OCI-LY1 (cell line): ENCODE measurements at regions not wholly inside any gene's neighbourhood (a gene's known extent, or its start where the extent isn't known, plus 50 kb on each side); places are given as distances from the start of the nearest gene placed in this dataset.

Experiments
- H2AFZ ChIP-seq: fragments of 200-600 bp; sonication (generic), shearing (Covaris generic); 2 replicates; pipeline ENCODE4 v1.6.0; 2014; ENCODE audit warnings: antibody characterized with exemption, mild to moderate bottlenecking, low read length
- H3F3A ChIP-seq: fragments of 200-600 bp; sonication (generic), shearing (Covaris generic); 2 replicates; pipeline ENCODE4 v1.6.0; 2014; ENCODE audit warnings: mild to moderate bottlenecking, antibody characterized with exemption, low read length, moderate library complexity; ENCODE audit not compliant: insufficient read depth
- H3K27ac ChIP-seq: fragments of 200-600 bp; sonication (generic); 2 replicates; pipeline ENCODE4 v1.5.1; 2014; ENCODE audit warnings: low read length, mixed run types, mild to moderate bottlenecking, low read depth; ENCODE audit not compliant: poor library complexity, severe bottlenecking
- H3K27me3 ChIP-seq: fragments of 200-600 bp; sonication (generic); 2 replicates; pipeline ENCODE4 v1.6.0; 2014; ENCODE audit warnings: antibody characterized with exemption, mild to moderate bottlenecking, low read length, moderate library complexity; ENCODE audit not compliant: insufficient read depth
- H3K36me3 ChIP-seq: fragments of 200-600 bp; sonication (generic); 2 replicates; pipeline ENCODE4 v1.6.1; 2014; ENCODE audit warnings: mild to moderate bottlenecking, antibody characterized with exemption, low read length, moderate library complexity, mixed read lengths; ENCODE audit not compliant: insufficient read depth
- H3K4me1 ChIP-seq: fragments of 200-600 bp; sonication (generic); 2 replicates; pipeline ENCODE4 v1.5.1; 2014; ENCODE audit warnings: mild to moderate bottlenecking, low read length, moderate library complexity; ENCODE audit not compliant: insufficient read depth, severe bottlenecking
- H3K4me2 ChIP-seq: fragments of 200-600 bp; sonication (generic), shearing (Covaris generic); 2 replicates; pipeline ENCODE4 v1.6.1; 2014; ENCODE audit warnings: low read length
- H3K4me3 ChIP-seq: fragments of 200-600 bp; sonication (generic); 2 replicates; pipeline ENCODE4 v1.5.1; 2014; ENCODE audit warnings: low read length, low read depth, mild to moderate bottlenecking, mixed read lengths; ENCODE audit not compliant: poor library complexity, severe bottlenecking
- H3K79me2 ChIP-seq: fragments of 200-600 bp; shearing (Covaris generic); 2 replicates; pipeline ENCODE4 v1.6.1; 2016; ENCODE audit warnings: mixed run types, low read length, mixed read lengths; ENCODE audit not compliant: insufficient read depth
- H3K9ac ChIP-seq: fragments of 200-600 bp; sonication (generic), shearing (Covaris generic); 2 replicates; pipeline ENCODE4 v1.6.1; 2014; ENCODE audit warnings: mild to moderate bottlenecking, low read length, mixed read lengths
- H3K9me2 ChIP-seq: fragments of 200-600 bp; sonication (generic), shearing (Covaris generic); 2 replicates; pipeline ENCODE4 v1.6.1; 2014; ENCODE audit warnings: low read depth, mild to moderate bottlenecking, low read length, mixed read lengths
- H3K9me3 ChIP-seq: fragments of 200-600 bp; shearing (Covaris generic); 2 replicates; pipeline ENCODE4 v1.6.1; 2014; ENCODE audit warnings: low read length, mixed read lengths
- H4K20me1 ChIP-seq: fragments of 200-600 bp; sonication (generic), shearing (Covaris generic); 2 replicates; pipeline ENCODE4 v1.6.0; 2016; ENCODE audit warnings: mild to moderate bottlenecking, low read length; ENCODE audit not compliant: insufficient read depth
- CTCF ChIP-seq: fragments of 200-600 bp; sonication (generic), shearing (Covaris generic); IDR thresholded peaks from 2 replicates; pipeline ENCODE4 v1.5.1; 2017; ENCODE audit warnings: mild to moderate bottlenecking, antibody characterized with exemption, low read length, moderate library complexity, mixed read lengths
- EZH2 ChIP-seq: fragments of 200-600 bp; sonication (generic), shearing (Covaris generic); IDR thresholded peaks from 2 replicates; pipeline ENCODE4 v1.8.0; 2017; ENCODE audit warnings: borderline replicate concordance, mixed run types, mild to moderate bottlenecking, antibody characterized with exemption, low read length, moderate library complexity, mixed read lengths

DNA sequence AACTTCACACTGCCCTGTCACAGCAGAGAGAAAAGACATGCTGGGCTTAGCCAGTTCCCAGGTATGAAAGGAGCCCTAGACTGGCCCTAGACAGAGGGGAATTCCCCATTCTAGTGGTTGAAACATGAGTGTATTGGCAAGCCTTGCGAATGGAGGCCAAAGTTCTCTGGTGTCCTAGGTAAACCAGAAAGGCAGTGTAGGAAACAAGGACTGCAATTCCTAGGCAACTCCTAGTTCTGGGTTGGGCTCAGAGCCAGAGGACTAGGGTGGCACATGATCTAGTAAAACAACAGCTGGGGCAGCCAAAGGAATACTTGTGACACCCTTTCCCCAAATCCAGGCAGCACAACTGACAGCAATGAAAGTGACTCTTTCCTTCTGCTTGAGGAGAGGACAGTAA, 265.0 kb upstream of the EPHA7 start:
- H3K36me3 ChIP-seq: no peaks in the 10 kb centered on the region
- H3K79me2 ChIP-seq: no peaks in the 10 kb centered on the region
- no peak overlapping the region for H3K4me2 ChIP-seq
- no peak overlapping the region for H3K27ac ChIP-seq
- H2AFZ ChIP-seq: no peak overlapping the region
- H3K9me3 ChIP-seq: no peaks in the 10 kb centered on the region
- no peak overlapping the region for H3K9ac ChIP-seq
- no peaks in the 10 kb centered on the region for H3K4me1 ChIP-seq
- H4K20me1 ChIP-seq: no peaks in the 10 kb centered on the region
- no peak overlapping the region for H3K4me3 ChIP-seq
- H3K9me2 ChIP-seq: no peaks in the 10 kb centered on the region
- no peak for TF ChIP-seq EZH2
- no peak for TF ChIP-seq CTCF
- no peaks in the 10 kb centered on the region for H3F3A ChIP-seq
- H3K27me3 ChIP-seq: no peaks in the 10 kb centered on the region

DNA sequence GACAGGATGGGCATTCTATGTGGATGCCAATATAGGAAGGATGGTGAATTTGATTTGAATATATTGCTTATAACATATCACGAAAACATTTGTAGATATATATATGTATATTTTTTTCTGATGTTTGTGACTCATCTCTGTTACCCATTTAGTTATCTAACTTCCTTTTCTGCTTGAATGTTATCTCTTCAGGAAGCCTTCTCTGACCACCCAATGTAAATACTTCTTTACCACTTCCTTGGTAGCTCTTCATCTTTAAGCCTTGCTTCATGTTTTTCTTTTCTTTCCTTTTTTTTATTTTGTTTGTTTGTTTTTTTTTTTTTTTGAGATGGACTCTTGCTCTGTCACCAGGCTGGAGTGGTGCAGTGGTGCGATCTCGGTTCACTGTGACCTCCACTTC, 260.5 kb upstream of the EPHA7 start:
- H3K79me2 ChIP-seq: no peaks in the 10 kb centered on the region
- no peaks in the 10 kb centered on the region for H3K9me2 ChIP-seq
- H3K27me3 ChIP-seq: no peaks in the 10 kb centered on the region
- H3F3A ChIP-seq: no peaks in the 10 kb centered on the region
- no peak overlapping the region for H3K4me3 ChIP-seq
- H3K27ac ChIP-seq: no peak overlapping the region
- TF ChIP-seq CTCF (no peak), EZH2 (no peak)
- H2AFZ ChIP-seq: no peak overlapping the region
- no peaks in the 10 kb centered on the region for H3K36me3 ChIP-seq
- H3K9ac ChIP-seq: no peak overlapping the region
- no peaks in the 10 kb centered on the region for H3K9me3 ChIP-seq
- H3K4me1 ChIP-seq: no peaks in the 10 kb centered on the region
- H3K4me2 ChIP-seq: no peak overlapping the region
- no peaks in the 10 kb centered on the region for H4K20me1 ChIP-seq

DNA sequence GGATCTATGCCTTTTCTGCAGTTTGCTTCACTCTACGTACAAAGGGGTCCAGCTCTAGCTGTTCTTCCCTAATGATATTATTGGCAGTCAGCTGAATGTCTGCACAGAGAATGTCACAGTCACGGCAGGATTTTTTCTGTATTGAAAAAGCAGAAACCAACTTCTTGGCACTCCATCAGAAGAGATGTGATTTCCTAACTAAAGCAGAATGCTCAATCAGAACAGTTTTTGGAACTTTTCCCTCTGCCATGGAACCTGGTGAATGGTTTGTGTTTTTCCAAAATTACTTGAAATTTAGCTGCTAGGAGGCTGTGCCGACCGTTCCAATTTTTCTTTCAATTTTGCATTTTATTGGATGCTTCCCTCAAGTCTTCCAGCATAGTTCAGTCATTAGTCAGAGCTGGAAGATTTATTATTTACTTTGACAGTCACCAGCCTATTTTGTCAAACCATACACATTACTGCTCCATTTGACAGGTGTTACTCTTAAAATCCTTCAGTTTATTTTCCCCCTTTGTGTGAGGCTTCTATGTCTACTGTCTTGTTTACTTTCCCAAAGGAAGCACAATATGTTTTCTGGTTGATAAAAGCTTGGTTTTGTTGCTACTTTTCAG, 259.6 kb upstream of the EPHA7 start:
- Histone ChIP-seq H4K20me1 (no peaks in the 10 kb centered on the region), H3K79me2 (no peaks in the 10 kb centered on the region), H3K9me3 (no peaks in the 10 kb centered on the region), H3K27me3 (no peaks in the 10 kb centered on the region), H3K27ac (no peak overlapping the region), H3K4me1 (no peaks in the 10 kb centered on the region), H3K4me2 (no peak overlapping the region), H3K36me3 (no peaks in the 10 kb centered on the region), H3K4me3 (no peak overlapping the region), H2AFZ (no peak overlapping the region), H3K9ac (no peak overlapping the region), H3F3A (no peaks in the 10 kb centered on the region), H3K9me2 (no peaks in the 10 kb centered on the region)
- TF ChIP-seq EZH2 (no peak), CTCF (no peak)
